Motor neuron (in vitro differentiated cells): ENCODE measurements at regions not wholly inside any gene's neighbourhood (a gene's known extent, or its start where the extent isn't known, plus 50 kb on each side); places are given as distances from the start of the nearest gene placed in this dataset.
A peak's percentile ranks its signal among the peaks of the same experiment; 100 is the strongest.

Source experiments
- ATAC-seq, 8 experiments: fragments of 200-7000 bp; cut with Tn5 transposase; replicated peaks in 6 of 8; 2 replicates each; pipeline ENCODE4 v1.8.0; 2021; ENCODE audit warnings: mild to moderate bottlenecking in 8 of 8, moderate library complexity in 8 of 8
- H3K27ac ChIP-seq, 2 donors: fragments of 250-450 bp; sonication (Bioruptor Pico); 2 replicates each; pipeline ENCODE4 v1.9.0; 2021; ENCODE audit warnings: antibody characterized with exemption in 2 of 2, mild to moderate bottlenecking in 2 of 2, moderate library complexity in 1 of 2
- H3K4me1 ChIP-seq, 2 donors: fragments of 250-450 bp; sonication (Bioruptor Pico); replicated peaks in 1 of 2; 2 replicates each; pipeline ENCODE4 v1.6.1; 2021; ENCODE audit warnings: antibody characterized with exemption in 2 of 2, mild to moderate bottlenecking in 2 of 2, moderate library complexity in 1 of 2
- H3K4me3 ChIP-seq, 5 donors: fragments of 250-450 bp; sonication (Bioruptor Pico); 2 replicates each; pipeline ENCODE4 v1.9.0; 2021; ENCODE audit warnings: antibody characterized with exemption in 5 of 5, mild to moderate bottlenecking in 5 of 5, moderate library complexity in 4 of 5
- WGBS, 10 experiments: fragments of 450-650 bp; shearing (Covaris generic); methylation state at CpG; one replicate each; pipeline ENCODE4 v1.0.0; 2022; 5-methylcytosine and 5-hydroxymethylcytosine counted together
- in situ Hi-C, 9 experiments: fragments of 400-800 bp; cut with MboI; loops; one replicate each; pipeline ENCODE4 v1.15.0; 2021; ENCODE audit warnings: low sequenced_read_pairs in 9 of 9, low pct_unique_long_range_greater_than_20kb in 2 of 9; ENCODE audit not compliant: unreplicated experiment in 9 of 9

DNA sequence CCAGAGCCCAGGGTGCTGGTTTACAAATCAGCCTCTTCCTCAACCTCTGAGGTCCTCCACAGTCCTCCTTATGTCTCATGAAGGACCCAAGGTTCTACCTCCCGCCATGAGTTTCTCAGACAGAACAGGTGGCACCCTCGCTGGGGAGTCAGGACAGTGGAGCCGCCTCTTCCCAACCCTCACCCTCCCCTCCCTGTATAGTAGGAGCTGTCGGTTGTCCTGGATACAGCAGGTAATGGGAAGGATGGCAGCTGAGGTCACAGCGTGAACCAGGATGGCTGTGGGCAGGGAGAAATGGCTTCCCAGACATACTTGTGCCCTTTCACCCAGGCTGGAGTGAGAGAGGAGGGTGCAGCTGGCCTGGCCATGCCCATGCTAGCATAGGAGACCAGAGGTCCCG lies 134.6 kb downstream of the CHST1 start:
- Histone ChIP-seq H3K27ac (no peak overlapping the region), H3K4me1 (peaks cover 0 to 3% of the 10 kb centered on the region in 2 donors), H3K4me3 (no peak overlapping the region)
- WGBS, 10 experiments = 0 to 83% (median 44%) methylated on average over 1 to 2 of the region's 6 CpGs; no CpG with 5 or more reads in 6 of the 10 experiments
- in situ Hi-C loops = no loop called here
- ATAC-seq = no peak

DNA sequence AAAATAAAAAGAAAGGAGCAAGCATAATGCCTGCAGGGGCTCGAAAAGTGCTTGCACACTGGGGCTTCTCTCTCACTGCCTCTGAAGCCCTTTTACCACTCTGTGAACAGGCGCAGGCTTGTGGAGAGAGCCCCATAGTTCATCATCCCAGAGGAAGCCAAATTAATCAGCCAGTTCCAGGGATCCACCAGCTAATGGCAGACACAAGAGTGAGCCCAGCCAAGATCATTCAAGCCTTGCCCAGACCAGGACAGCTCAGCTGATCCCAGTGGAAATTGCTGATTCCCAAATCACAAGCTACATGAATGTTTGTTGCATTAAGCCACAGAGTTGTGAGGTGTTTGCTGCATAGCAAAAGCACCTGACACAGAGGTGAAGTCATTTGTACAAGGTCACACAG lies 135.3 kb downstream of the CHST1 start:
- WGBS, 10 experiments = 0 to 100% (median 33%) methylated on average over 1 to 2 of the region's 2 CpGs; no CpG with 5 or more reads in 4 of the 10 experiments
- Histone ChIP-seq H3K4me1 (peaks cover 2 to 6% of the 10 kb centered on the region in 2 donors), H3K27ac (no peak overlapping the region), H3K4me3 (no peak overlapping the region)
- ATAC-seq = peak in 1 of 8 experiments; percentile 19
- in situ Hi-C loops = no loop called here

- WGBS, 10 experiments = 8 to 93% (median 80%) methylated on average over 1 to 2 of the region's 2 CpGs; no CpG with 5 or more reads in 5 of the 10 experiments
- H3K4me3 ChIP-seq = no peak overlapping the region
- no peak overlapping the region for H3K27ac ChIP-seq
- in situ Hi-C loops = no loop called here
- no peak for ATAC-seq
- H3K4me1 ChIP-seq = peaks cover 2 to 10% of the 10 kb centered on the region in 2 donors
These were observed 137.0 kb downstream of the CHST1 start for GRCh38 chr11:45528435-45528834.

DNA sequence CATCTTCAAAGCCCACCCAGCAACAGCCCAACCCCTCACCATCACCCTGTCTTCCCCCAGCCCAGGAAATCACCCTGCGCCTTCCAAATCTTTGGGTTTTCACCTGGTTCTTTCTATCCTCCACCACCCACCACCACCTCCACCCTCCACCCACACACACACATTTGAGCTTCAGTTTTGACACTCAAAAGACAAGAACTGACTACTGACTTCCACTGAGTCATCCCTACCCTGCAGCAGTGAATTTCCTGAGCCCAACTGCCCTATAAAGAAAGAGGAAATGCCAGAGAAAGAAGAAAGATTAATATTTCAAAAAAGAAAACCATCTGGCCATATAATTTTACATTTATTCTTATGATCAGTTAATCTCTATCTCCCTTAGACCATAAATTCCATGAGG lies 137.5 kb downstream of the CHST1 start:
- ATAC-seq = no peak
- H3K4me3 ChIP-seq = no peak overlapping the region
- in situ Hi-C loops = no loop called here
- 83% methylated on average over 1 of the region's 1 CpG; no CpG with 5 or more reads in 9 of the 10 experiments for WGBS, 10 experiments
- peaks cover 2 to 10% of the 10 kb centered on the region in 2 donors for H3K4me1 ChIP-seq
- no peak overlapping the region for H3K27ac ChIP-seq

DNA sequence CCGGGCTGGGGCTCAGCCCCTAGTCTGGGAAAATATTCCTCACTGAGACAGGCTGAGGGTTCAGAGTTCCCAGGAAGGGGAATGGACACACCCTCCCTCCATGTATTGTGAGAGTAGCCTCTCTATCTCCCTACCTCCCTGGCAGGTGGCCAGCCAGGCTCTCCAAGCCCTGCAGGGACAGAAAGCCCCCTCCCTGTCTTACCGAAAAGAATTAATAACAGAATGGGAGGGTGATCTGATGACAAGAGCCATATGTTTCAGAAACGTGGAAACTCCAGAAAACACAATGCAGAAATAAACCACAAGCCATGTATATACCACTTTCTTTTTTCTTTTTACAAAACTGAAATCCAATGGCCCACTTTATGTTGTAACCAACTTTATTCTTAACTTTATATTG lies 140.0 kb downstream of the CHST1 start:
- in situ Hi-C loops = no loop called here
- peak in 4 of 8 experiments; percentile 18 to 54 (median 32) for ATAC-seq
- 0 to 72% (median 24%) methylated on average over 1 to 3 of the region's 3 CpGs; no CpG with 5 or more reads in 4 of the 10 experiments for WGBS, 10 experiments
- Histone ChIP-seq H3K27ac (no peak overlapping the region), H3K4me1 (peaks cover 4 to 14% of the 10 kb centered on the region in 2 donors), H3K4me3 (no peak overlapping the region)

DNA sequence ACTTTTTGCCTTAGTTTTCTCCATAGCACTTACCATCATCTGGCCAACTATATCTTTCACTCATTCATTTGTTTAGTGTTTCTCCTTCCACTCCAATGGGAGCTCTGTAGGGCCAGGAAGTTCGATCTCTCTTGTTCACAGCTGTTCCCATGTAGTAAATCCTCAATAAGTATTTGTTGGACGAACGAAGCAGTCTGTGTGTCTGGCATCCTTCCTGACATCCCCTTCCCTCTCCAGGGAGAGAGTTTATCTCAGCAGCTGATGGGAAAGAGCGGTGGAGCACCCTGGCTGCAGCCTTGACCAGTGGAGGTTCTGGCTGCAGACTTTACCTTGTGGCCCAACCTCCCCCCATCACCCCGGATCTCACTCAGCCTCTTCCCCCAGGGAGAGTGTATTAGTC lies 141.7 kb downstream of the CHST1 start:
- 0 to 100% (median 61%) methylated on average over 1 to 4 of the region's 5 CpGs; no CpG with 5 or more reads in 2 of the 10 experiments for WGBS, 10 experiments
- in situ Hi-C loops = no loop called here
- Histone ChIP-seq H3K27ac (no peak overlapping the region), H3K4me3 (no peak overlapping the region), H3K4me1 (peaks cover 7 to 15% of the 10 kb centered on the region in 2 donors)
- no peak for ATAC-seq

GRCh38 chr11:45518833-45519535 lies 146.4 kb downstream of the CHST1 start:
- 0 to 92% (median 71%) methylated on average over 1 to 5 of the region's 5 CpGs; no CpG with 5 or more reads in 4 of the 10 experiments for WGBS, 10 experiments
- H3K4me3 ChIP-seq = no peak overlapping the region
- in situ Hi-C loops = no loop called here
- H3K27ac ChIP-seq = no peak overlapping the region
- no peak for ATAC-seq
- peaks cover 9% of the 10 kb centered on the region in 2 donors for H3K4me1 ChIP-seq

- no peak for ATAC-seq
These were observed 147.1 kb downstream of the CHST1 start for GRCh38 chr11:45518141-45518832.

GRCh38 chr11:45517171-45517770 lies 148.2 kb downstream of the CHST1 start:
- in situ Hi-C loops = no loop called here
- ATAC-seq = no peak
- 20 to 100% (median 84%) methylated on average over 1 to 8 of the region's 11 CpGs; no CpG with 5 or more reads in 4 of the 10 experiments for WGBS, 10 experiments
- Histone ChIP-seq H3K4me3 (no peak overlapping the region), H3K27ac (no peak overlapping the region), H3K4me1 (peaks cover 9% of the 10 kb centered on the region in 2 donors)

More at GRCh38 chr11:45518141-45518832, 147.1 kb downstream of the CHST1 start:
- in situ Hi-C loops = no loop called here
- H3K4me1 ChIP-seq = peaks cover 9% of the 10 kb centered on the region in 2 donors
- 31 to 100% (median 70%) methylated on average over 1 to 10 of the region's 22 CpGs; no CpG with 5 or more reads in 1 of the 10 experiments for WGBS, 10 experiments
- no peak overlapping the region for H3K4me3 ChIP-seq
- H3K27ac ChIP-seq = no peak overlapping the region

GRCh38 chr11:45513821-45514340 lies 151.5 kb downstream of the CHST1 start:
- ATAC-seq = no peak
- 47 to 94% (median 75%) methylated on average over 1 to 8 of the region's 8 CpGs; no CpG with 5 or more reads in 4 of the 10 experiments for WGBS, 10 experiments
- in situ Hi-C loops = no loop called here
- Histone ChIP-seq H3K4me1 (peaks cover 18 to 19% of the 10 kb centered on the region in 2 donors), H3K4me3 (no peak overlapping the region), H3K27ac (no peak overlapping the region)

- WGBS, 10 experiments = 17 to 100% (median 25%) methylated on average over 1 to 3 of the region's 3 CpGs; no CpG with 5 or more reads in 5 of the 10 experiments
- ATAC-seq = peak in 1 of 8 experiments; percentile 37
These were observed 152.8 kb downstream of the CHST1 start for GRCh38 chr11:45512471-45513148.

GRCh38 chr11:45511566-45511965 lies 153.9 kb downstream of the CHST1 start:
- H3K4me1 ChIP-seq = peaks cover 13 to 15% of the 10 kb centered on the region in 2 donors
- in situ Hi-C loops = no loop called here
- no peak overlapping the region for H3K27ac ChIP-seq
- no peak overlapping the region for H3K4me3 ChIP-seq
- ATAC-seq = peak in 5 of 8 experiments; percentile 67 to 81 (median 78)
- WGBS, 10 experiments = 14 to 71% (median 44%) methylated on average over 2 to 5 of the region's 9 CpGs; no CpG with 5 or more reads in 6 of the 10 experiments

More at GRCh38 chr11:45512471-45513148, 152.8 kb downstream of the CHST1 start:
- Histone ChIP-seq H3K4me3 (no peak overlapping the region), H3K4me1 (peaks cover 13 to 15% of the 10 kb centered on the region in 2 donors), H3K27ac (no peak overlapping the region)
- in situ Hi-C loops = no loop called here
